ENCODE measurements at regions not wholly inside any gene's neighbourhood (a gene's known extent, or its start where the extent isn't known, plus 50 kb on each side); places are given as distances from the start of the nearest gene placed in this dataset.

- DNase-seq (ENCODE audit: low spot score) (peak; percentile 73), ATAC-seq (peak; percentile 88)
These were observed 205.5 kb downstream of the NPR3 start for GRCh38 chr5:32916648-32917047.

More at GRCh38 chr5:32916648-32917047, 205.5 kb downstream of the NPR3 start:
- Mint-ChIP-seq H3K27me3 (ENCODE audit: insufficient read depth, low read depth, poor library complexity) (no peaks in the 10 kb centered on the region), H3K4me3 (no peak overlapping the region), H3K9me3 (peaks cover 8% of the 10 kb centered on the region; the same call in 2 of the 3 replicates), H3K27ac (no peak overlapping the region), H3K4me1 (no peaks in the 10 kb centered on the region), H3K36me3 (ENCODE audit: low read depth) (0 out of 3 replicates have a peak, but pooled peaks cover 5% of the 10 kb centered on the region)
- Histone ChIP-seq H2AFZ (no peak overlapping the region), H3K27me3 (ENCODE audit: insufficient read depth) (no peaks in the 10 kb centered on the region), H3K36me3 (ENCODE audit: insufficient read depth) (no peaks in the 10 kb centered on the region), H3K9me2 (ENCODE audit: insufficient read depth) (peaks cover 6% of the 10 kb centered on the region; the same call in 1 of the 2 replicates), H3K4me2 (no peak overlapping the region), H4K20me1 (replicated peaks; ENCODE audit: insufficient read depth) (no peaks in the 10 kb centered on the region), H3K4me1 (ENCODE audit: insufficient read depth) (no peaks in the 10 kb centered on the region), H3K27ac (ENCODE audit: low read depth) (no peak overlapping the region), H3K79me2 (replicated peaks; ENCODE audit: insufficient read depth) (no peaks in the 10 kb centered on the region), H3F3A (replicated peaks; ENCODE audit: low read depth) (no peaks in the 10 kb centered on the region), H3K4me3 (no peak overlapping the region)
- TF ChIP-seq, protein P1, sequence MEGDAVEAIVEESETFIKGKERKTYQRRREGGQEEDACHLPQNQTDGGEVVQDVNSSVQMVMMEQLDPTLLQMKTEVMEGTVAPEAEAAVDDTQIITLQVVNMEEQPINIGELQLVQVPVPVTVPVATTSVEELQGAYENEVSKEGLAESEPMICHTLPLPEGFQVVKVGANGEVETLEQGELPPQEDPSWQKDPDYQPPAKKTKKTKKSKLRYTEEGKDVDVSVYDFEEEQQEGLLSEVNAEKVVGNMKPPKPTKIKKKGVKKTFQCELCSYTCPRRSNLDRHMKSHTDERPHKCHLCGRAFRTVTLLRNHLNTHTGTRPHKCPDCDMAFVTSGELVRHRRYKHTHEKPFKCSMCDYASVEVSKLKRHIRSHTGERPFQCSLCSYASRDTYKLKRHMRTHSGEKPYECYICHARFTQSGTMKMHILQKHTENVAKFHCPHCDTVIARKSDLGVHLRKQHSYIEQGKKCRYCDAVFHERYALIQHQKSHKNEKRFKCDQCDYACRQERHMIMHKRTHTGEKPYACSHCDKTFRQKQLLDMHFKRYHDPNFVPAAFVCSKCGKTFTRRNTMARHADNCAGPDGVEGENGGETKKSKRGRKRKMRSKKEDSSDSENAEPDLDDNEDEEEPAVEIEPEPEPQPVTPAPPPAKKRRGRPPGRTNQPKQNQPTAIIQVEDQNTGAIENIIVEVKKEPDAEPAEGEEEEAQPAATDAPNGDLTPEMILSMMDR (conservative IDR thresholded peaks at IDR 0.05; ENCODE audit: low read depth in 2 of 2), result peak; percentile 77 to 91
- no peak for TF ChIP-seq EZH2phosphoT487 (IDR thresholded peaks at IDR 0.05; ENCODE audit: unreplicated experiment)
- TF ChIP-seq, protein P2, sequence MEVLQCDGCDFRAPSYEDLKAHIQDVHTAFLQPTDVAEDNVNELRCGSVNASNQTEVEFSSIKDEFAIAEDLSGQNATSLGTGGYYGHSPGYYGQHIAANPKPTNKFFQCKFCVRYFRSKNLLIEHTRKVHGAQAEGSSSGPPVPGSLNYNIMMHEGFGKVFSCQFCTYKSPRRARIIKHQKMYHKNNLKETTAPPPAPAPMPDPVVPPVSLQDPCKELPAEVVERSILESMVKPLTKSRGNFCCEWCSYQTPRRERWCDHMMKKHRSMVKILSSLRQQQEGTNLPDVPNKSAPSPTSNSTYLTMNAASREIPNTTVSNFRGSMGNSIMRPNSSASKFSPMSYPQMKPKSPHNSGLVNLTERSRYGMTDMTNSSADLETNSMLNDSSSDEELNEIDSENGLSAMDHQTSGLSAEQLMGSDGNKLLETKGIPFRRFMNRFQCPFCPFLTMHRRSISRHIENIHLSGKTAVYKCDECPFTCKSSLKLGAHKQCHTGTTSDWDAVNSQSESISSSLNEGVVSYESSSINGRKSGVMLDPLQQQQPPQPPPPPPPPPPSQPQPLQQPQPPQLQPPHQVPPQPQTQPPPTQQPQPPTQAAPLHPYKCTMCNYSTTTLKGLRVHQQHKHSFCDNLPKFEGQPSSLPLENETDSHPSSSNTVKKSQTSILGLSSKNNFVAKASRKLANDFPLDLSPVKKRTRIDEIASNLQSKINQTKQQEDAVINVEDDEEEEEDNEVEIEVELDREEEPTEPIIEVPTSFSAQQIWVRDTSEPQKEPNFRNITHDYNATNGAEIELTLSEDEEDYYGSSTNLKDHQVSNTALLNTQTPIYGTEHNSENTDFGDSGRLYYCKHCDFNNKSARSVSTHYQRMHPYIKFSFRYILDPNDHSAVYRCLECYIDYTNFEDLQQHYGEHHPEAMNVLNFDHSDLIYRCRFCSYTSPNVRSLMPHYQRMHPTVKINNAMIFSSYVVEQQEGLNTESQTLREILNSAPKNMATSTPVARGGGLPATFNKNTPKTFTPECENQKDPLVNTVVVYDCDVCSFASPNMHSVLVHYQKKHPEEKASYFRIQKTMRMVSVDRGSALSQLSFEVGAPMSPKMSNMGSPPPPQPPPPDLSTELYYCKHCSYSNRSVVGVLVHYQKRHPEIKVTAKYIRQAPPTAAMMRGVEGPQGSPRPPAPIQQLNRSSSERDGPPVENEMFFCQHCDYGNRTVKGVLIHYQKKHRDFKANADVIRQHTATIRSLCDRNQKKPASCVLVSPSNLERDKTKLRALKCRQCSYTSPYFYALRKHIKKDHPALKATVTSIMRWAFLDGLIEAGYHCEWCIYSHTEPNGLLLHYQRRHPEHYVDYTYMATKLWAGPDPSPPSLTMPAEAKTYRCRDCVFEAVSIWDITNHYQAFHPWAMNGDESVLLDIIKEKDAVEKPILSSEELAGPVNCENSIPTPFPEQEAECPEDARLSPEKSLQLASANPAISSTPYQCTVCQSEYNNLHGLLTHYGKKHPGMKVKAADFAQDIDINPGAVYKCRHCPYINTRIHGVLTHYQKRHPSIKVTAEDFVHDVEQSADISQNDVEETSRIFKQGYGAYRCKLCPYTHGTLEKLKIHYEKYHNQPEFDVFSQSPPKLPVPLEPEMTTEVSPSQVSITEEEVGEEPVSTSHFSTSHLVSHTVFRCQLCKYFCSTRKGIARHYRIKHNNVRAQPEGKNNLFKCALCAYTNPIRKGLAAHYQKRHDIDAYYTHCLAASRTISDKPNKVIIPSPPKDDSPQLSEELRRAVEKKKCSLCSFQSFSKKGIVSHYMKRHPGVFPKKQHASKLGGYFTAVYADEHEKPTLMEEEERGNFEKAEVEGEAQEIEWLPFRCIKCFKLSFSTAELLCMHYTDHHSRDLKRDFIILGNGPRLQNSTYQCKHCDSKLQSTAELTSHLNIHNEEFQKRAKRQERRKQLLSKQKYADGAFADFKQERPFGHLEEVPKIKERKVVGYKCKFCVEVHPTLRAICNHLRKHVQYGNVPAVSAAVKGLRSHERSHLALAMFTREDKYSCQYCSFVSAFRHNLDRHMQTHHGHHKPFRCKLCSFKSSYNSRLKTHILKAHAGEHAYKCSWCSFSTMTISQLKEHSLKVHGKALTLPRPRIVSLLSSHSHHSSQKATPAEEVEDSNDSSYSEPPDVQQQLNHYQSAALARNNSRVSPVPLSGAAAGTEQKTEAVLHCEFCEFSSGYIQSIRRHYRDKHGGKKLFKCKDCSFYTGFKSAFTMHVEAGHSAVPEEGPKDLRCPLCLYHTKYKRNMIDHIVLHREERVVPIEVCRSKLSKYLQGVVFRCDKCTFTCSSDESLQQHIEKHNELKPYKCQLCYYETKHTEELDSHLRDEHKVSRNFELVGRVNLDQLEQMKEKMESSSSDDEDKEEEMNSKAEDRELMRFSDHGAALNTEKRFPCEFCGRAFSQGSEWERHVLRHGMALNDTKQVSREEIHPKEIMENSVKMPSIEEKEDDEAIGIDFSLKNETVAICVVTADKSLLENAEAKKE (CRISPR knock-in tag; IDR thresholded peaks at IDR 0.05), result 0 out of 2 replicates have a peak, but pooled peaks have one; percentile 11

Measured in GM23338 (cell line).